ENCODE measurements at regions not wholly inside any gene's neighbourhood (a gene's known extent, or its start where the extent isn't known, plus 50 kb on each side); places are given as distances from the start of the nearest gene placed in this dataset.

GRCh38 chr7:41425926-41426325 lies 277.0 kb downstream of the INHBA start:
- no peaks in the 10 kb centered on the region for H3K79me2 ChIP-seq (ENCODE audit: insufficient read depth, low read length)
- H3K36me3 ChIP-seq (ENCODE audit: low read length): no peaks in the 10 kb centered on the region
- no peaks in the 10 kb centered on the region for H3F3A ChIP-seq (ENCODE audit: insufficient read depth)
- H2AFZ ChIP-seq (ENCODE audit: low read depth, low read length, severe bottlenecking): no peak overlapping the region
- H3K9ac ChIP-seq (ENCODE audit: low read length): no peak overlapping the region
- H3K27me3 ChIP-seq (ENCODE audit: low read length): no peaks in the 10 kb centered on the region
- H3K4me2 ChIP-seq (ENCODE audit: low read depth, low read length, poor library complexity, severe bottlenecking): no peak overlapping the region
- no peaks in the 10 kb centered on the region for H3K9me3 ChIP-seq (ENCODE audit: insufficient read depth, low read length)
- H3K27ac ChIP-seq (ENCODE audit: low read depth, low read length): no peak overlapping the region
- no peaks in the 10 kb centered on the region for H3K9me2 ChIP-seq (replicated peaks; ENCODE audit: insufficient read depth, low read length)
- no peak overlapping the region for H3K4me3 ChIP-seq (ENCODE audit: insufficient read depth, low read length, poor library complexity, severe bottlenecking)
- no peaks in the 10 kb centered on the region for H4K20me1 ChIP-seq (ENCODE audit: low read depth, low read length)
- no peak for TF ChIP-seq EZH2phosphoT487 (conservative IDR thresholded peaks at IDR 0.05; ENCODE audit: low read length)
- no peak for TF ChIP-seq CTCF (IDR thresholded peaks at IDR 0.05; ENCODE audit: insufficient read depth, low read length, poor library complexity, severe bottlenecking)

- TF ChIP-seq EZH2phosphoT487 (conservative IDR thresholded peaks at IDR 0.05; ENCODE audit: low read length) (no peak), CTCF (IDR thresholded peaks at IDR 0.05; ENCODE audit: insufficient read depth, low read length, poor library complexity, severe bottlenecking) (no peak)
- Histone ChIP-seq H4K20me1 (ENCODE audit: low read depth, low read length) (no peaks in the 10 kb centered on the region), H2AFZ (ENCODE audit: low read depth, low read length, severe bottlenecking) (no peak overlapping the region), H3K9ac (ENCODE audit: low read length) (no peak overlapping the region), H3K27ac (ENCODE audit: low read depth, low read length) (no peak overlapping the region), H3K4me3 (ENCODE audit: insufficient read depth, low read length, poor library complexity, severe bottlenecking) (no peak overlapping the region), H3K4me2 (ENCODE audit: low read depth, low read length, poor library complexity, severe bottlenecking) (no peak overlapping the region), H3K9me2 (replicated peaks; ENCODE audit: insufficient read depth, low read length) (no peaks in the 10 kb centered on the region), H3K36me3 (ENCODE audit: low read length) (no peaks in the 10 kb centered on the region), H3K27me3 (ENCODE audit: low read length) (no peaks in the 10 kb centered on the region), H3F3A (ENCODE audit: insufficient read depth) (no peaks in the 10 kb centered on the region), H3K9me3 (ENCODE audit: insufficient read depth, low read length) (no peaks in the 10 kb centered on the region), H3K79me2 (ENCODE audit: insufficient read depth, low read length) (no peaks in the 10 kb centered on the region)
These were observed 281.8 kb downstream of the INHBA start for GRCh38 chr7:41421056-41421455.

GRCh38 chr7:41420421-41420820 lies 282.5 kb downstream of the INHBA start:
- Histone ChIP-seq H3K4me3 (ENCODE audit: insufficient read depth, low read length, poor library complexity, severe bottlenecking) (no peak overlapping the region), H3K9ac (ENCODE audit: low read length) (no peak overlapping the region), H3K36me3 (ENCODE audit: low read length) (no peaks in the 10 kb centered on the region), H3K9me3 (ENCODE audit: insufficient read depth, low read length) (no peaks in the 10 kb centered on the region), H3K9me2 (replicated peaks; ENCODE audit: insufficient read depth, low read length) (no peaks in the 10 kb centered on the region), H3K79me2 (ENCODE audit: insufficient read depth, low read length) (no peaks in the 10 kb centered on the region), H3K27ac (ENCODE audit: low read depth, low read length) (no peak overlapping the region), H4K20me1 (ENCODE audit: low read depth, low read length) (no peaks in the 10 kb centered on the region), H3F3A (ENCODE audit: insufficient read depth) (no peaks in the 10 kb centered on the region), H3K4me2 (ENCODE audit: low read depth, low read length, poor library complexity, severe bottlenecking) (no peak overlapping the region), H3K27me3 (ENCODE audit: low read length) (no peaks in the 10 kb centered on the region), H2AFZ (ENCODE audit: low read depth, low read length, severe bottlenecking) (no peak overlapping the region)
- TF ChIP-seq EZH2phosphoT487 (conservative IDR thresholded peaks at IDR 0.05; ENCODE audit: low read length) (no peak), CTCF (IDR thresholded peaks at IDR 0.05; ENCODE audit: insufficient read depth, low read length, poor library complexity, severe bottlenecking) (no peak)

Measured in SU-DHL-6 (cell line).